Ishikawa (cell line): ENCODE measurements at regions not wholly inside any gene's neighbourhood (a gene's known extent, or its start where the extent isn't known, plus 50 kb on each side); places are given as distances from the start of the nearest gene placed in this dataset.

Experiments used
- CEBPB ChIP-seq: IDR thresholded peaks from 2 replicates; pipeline ENCODE4 v1.6.1; 2012
- CREB1 ChIP-seq: IDR thresholded peaks from 2 replicates; pipeline ENCODE4 v1.6.1; 2012; ENCODE audit warnings: low read depth
- EGR1 ChIP-seq: IDR thresholded peaks from 2 replicates; pipeline ENCODE4 v1.6.1; 2012
- EP300 ChIP-seq: IDR thresholded peaks from 2 replicates; pipeline ENCODE4 v1.6.1; 2012; ENCODE audit warnings: borderline replicate concordance
- FOXM1 ChIP-seq: IDR thresholded peaks from 2 replicates; pipeline ENCODE4 v1.6.1; 2012; ENCODE audit warnings: low read depth, borderline replicate concordance
- NFIC ChIP-seq: IDR thresholded peaks from 2 replicates; pipeline ENCODE4 v1.6.1; 2012
- RAD21 ChIP-seq: IDR thresholded peaks from 2 replicates; pipeline ENCODE4 v1.6.1; 2012; ENCODE audit warnings: low read depth
- TAF1 ChIP-seq: IDR thresholded peaks from 2 replicates; pipeline ENCODE4 v1.6.1; 2012; ENCODE audit warnings: low read depth, mild to moderate bottlenecking
- TCF12 ChIP-seq: IDR thresholded peaks from 2 replicates; pipeline ENCODE4 v1.6.1; 2012; ENCODE audit warnings: low read depth
- TEAD4 ChIP-seq: IDR thresholded peaks from 2 replicates; pipeline ENCODE4 v1.6.1; 2012
- YY1 ChIP-seq: IDR thresholded peaks from 2 replicates; pipeline ENCODE4 v1.6.1; 2012; ENCODE audit warnings: low read depth
- ZBTB7A ChIP-seq: IDR thresholded peaks from 2 replicates; pipeline ENCODE4 v1.6.1; 2012; ENCODE audit warnings: low read depth
- TF ChIP-seq, protein P1 (sequence below): IDR thresholded peaks from 2 replicates; pipeline ENCODE4 v1.6.1; 2012
- TF ChIP-seq, protein P2 (sequence below): IDR thresholded peaks from 2 replicates; pipeline ENCODE4 v1.6.1; 2012; ENCODE audit warnings: low read depth, mild to moderate bottlenecking
- TF ChIP-seq, protein P3 (sequence below): IDR thresholded peaks from 2 replicates; pipeline ENCODE4 v1.6.1; 2012

DNA sequence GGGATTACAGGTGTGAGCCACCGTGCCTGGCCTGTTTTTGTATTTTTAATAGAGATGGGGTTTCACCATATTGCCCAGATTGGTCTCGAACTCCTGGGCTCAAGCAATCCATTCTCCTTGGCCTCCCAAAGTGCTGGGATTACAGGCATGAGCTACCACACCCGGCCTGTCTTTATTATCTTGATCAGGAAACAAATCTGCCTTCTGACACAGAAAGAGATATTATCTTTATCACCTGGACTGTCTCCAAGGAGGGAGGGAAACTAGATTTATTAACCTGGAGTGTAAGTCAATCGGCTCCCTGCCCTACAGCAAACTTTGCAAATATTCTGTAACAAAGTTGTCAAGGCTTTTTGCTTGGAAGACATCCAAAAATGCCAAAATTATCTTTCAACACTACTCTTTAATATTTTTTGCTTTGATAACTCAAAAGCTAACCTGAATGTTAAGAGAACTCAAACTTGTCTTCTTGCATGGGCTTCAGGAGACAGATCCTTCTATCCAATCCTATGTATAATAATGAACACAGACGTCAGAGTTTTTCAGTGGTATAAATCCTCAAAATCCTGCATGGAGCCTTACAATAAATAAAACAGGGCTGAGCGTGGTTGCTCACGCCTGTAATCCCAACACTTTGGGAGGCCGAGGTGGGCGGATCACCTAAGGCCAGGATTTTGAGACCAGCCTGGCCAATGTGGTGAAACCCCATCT, 85.0 kb upstream of the LOC128125822 start:
- TF ChIP-seq, protein P1, sequence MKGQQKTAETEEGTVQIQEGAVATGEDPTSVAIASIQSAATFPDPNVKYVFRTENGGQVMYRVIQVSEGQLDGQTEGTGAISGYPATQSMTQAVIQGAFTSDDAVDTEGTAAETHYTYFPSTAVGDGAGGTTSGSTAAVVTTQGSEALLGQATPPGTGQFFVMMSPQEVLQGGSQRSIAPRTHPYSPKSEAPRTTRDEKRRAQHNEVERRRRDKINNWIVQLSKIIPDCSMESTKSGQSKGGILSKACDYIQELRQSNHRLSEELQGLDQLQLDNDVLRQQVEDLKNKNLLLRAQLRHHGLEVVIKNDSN = no peak
- TF ChIP-seq, protein P2, sequence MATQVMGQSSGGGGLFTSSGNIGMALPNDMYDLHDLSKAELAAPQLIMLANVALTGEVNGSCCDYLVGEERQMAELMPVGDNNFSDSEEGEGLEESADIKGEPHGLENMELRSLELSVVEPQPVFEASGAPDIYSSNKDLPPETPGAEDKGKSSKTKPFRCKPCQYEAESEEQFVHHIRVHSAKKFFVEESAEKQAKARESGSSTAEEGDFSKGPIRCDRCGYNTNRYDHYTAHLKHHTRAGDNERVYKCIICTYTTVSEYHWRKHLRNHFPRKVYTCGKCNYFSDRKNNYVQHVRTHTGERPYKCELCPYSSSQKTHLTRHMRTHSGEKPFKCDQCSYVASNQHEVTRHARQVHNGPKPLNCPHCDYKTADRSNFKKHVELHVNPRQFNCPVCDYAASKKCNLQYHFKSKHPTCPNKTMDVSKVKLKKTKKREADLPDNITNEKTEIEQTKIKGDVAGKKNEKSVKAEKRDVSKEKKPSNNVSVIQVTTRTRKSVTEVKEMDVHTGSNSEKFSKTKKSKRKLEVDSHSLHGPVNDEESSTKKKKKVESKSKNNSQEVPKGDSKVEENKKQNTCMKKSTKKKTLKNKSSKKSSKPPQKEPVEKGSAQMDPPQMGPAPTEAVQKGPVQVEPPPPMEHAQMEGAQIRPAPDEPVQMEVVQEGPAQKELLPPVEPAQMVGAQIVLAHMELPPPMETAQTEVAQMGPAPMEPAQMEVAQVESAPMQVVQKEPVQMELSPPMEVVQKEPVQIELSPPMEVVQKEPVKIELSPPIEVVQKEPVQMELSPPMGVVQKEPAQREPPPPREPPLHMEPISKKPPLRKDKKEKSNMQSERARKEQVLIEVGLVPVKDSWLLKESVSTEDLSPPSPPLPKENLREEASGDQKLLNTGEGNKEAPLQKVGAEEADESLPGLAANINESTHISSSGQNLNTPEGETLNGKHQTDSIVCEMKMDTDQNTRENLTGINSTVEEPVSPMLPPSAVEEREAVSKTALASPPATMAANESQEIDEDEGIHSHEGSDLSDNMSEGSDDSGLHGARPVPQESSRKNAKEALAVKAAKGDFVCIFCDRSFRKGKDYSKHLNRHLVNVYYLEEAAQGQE = no peak
- TF ChIP-seq EP300 (no peak), YY1 (no peak), TCF12 (no peak), CREB1 (no peak), EGR1 (no peak), NFIC (no peak)
- TF ChIP-seq, protein P3, sequence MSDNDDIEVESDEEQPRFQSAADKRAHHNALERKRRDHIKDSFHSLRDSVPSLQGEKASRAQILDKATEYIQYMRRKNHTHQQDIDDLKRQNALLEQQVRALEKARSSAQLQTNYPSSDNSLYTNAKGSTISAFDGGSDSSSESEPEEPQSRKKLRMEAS = no peak

DNA sequence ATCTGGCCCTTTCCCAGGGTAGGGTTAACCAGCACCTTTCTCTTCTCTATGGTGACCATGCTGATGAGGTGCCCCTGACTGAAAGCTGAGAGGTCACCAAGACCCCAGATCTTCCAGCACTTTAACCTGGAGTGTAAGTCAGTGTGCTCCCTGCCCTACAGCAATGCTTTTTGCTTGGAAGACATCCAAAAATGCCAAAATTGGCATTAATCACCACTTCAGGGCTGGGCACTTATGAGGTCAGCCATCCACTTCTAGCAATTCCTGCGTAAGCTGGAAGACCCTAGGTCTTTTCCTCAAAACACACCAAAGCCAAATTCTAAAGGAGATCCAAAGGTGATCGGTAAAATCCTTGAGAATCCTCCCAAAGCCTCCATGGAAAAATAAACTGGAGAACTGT, 81.2 kb upstream of the LOC128125822 start:
- TF ChIP-seq EGR1 = no peak
- no peak for TF ChIP-seq EP300
- TF ChIP-seq, protein P2 = no peak
- TF ChIP-seq NFIC = no peak
- no peak for TF ChIP-seq FOXM1
- TF ChIP-seq ZBTB7A = no peak
- TF ChIP-seq, protein P1 = no peak
- TF ChIP-seq RAD21 = no peak
- no peak for TF ChIP-seq TEAD4
- no peak for TF ChIP-seq TCF12
- TF ChIP-seq, protein P3 = no peak
- TF ChIP-seq CEBPB = no peak
- TF ChIP-seq CREB1 = no peak
- TF ChIP-seq TAF1 = no peak

DNA sequence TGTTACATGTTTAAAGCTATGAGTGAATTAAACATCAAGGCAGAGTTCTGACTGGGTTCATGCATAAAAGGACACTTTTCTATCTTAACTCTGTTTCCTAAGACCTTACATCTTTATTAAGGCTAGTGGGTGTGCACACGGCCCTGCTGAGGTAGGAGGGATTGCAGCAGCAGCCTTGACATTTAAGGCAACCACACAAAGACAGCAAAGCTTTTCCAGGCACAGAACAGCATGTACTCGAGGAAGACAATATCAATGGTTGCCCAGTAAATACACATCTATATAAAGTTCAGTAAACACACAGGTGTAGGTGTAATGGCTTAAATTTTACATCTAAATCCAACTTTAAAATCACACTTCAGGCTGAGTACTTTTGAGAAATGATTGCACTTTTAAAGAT, 79.8 kb upstream of the LOC128125822 start:
- no peak for TF ChIP-seq TEAD4
- TF ChIP-seq RAD21 = no peak
- no peak for TF ChIP-seq CREB1
- TF ChIP-seq EGR1 = no peak
- no peak for TF ChIP-seq NFIC
- TF ChIP-seq, protein P2 = no peak
- no peak for TF ChIP-seq TCF12
- TF ChIP-seq YY1 = no peak
- TF ChIP-seq, protein P1 = no peak
- no peak for TF ChIP-seq EP300
- no peak for TF ChIP-seq CEBPB

DNA sequence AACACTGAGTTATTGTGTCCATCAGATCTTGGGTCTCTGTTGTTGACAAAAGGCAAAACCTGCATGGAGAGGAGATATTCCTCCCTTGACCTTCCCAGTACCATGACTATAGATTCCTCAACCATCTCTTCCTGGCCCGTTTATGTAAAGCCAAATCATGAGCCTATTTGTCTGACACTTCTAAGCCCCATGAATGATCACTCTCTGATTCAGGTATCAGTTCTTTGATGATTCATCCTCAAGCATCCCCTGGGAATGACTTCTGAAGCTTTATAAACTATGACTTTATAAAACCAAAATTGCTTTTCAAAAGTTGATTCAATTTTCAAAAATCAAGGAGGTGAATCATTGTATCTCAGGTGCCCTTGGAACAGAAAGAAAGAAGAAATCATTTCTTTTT, 78.7 kb upstream of the LOC128125822 start:
- TF ChIP-seq YY1 (no peak), TAF1 (no peak), RAD21 (no peak), NFIC (no peak), EP300 (no peak)
- TF ChIP-seq, protein P2 = no peak
